CD1c-positive myeloid dendritic cell (primary cell): ENCODE measurements at regions not wholly inside any gene's neighbourhood (a gene's known extent, or its start where the extent isn't known, plus 50 kb on each side); places are given as distances from the start of the nearest gene placed in this dataset.

Source experiments
- DNase-seq: peaks from one replicate; pipeline ENCODE4 v3.0.0-alpha.2; 2016; ENCODE audit errors: extremely low spot score

DNA sequence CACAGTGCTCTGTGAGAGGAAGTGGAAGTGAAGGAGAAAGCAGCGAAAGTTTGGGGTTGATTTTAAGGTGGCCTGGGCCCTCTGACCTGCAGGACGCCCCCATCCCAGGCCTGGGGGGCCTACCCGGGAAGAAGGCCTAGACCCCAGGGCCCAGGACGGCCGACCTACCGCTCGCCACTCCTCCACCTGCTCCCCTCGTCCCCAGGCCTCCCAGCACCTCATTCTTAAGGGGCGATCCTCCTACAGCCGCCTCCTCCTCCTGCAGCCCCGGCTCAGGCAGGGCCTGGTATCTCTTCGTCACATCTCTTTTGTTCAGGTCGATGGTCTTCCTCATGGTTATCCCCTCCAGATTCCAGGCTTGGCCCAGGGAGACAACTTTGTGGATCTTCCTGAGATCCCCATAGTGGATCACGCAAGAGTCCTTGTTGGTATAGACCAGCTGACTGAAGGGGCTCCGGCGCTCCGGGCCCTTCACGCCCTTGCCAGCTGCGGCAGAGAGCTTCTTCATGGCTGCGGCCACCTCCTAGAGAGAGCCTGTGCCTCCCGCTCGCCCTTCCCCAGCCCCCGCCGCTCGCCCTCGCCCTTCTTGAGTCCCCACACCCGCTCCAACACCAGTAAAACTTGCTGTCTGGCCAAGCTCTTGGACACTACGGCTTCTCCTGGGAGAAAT is 117.5 kb downstream of the OR13A1 start:
- no peak for DNase-seq

DNA sequence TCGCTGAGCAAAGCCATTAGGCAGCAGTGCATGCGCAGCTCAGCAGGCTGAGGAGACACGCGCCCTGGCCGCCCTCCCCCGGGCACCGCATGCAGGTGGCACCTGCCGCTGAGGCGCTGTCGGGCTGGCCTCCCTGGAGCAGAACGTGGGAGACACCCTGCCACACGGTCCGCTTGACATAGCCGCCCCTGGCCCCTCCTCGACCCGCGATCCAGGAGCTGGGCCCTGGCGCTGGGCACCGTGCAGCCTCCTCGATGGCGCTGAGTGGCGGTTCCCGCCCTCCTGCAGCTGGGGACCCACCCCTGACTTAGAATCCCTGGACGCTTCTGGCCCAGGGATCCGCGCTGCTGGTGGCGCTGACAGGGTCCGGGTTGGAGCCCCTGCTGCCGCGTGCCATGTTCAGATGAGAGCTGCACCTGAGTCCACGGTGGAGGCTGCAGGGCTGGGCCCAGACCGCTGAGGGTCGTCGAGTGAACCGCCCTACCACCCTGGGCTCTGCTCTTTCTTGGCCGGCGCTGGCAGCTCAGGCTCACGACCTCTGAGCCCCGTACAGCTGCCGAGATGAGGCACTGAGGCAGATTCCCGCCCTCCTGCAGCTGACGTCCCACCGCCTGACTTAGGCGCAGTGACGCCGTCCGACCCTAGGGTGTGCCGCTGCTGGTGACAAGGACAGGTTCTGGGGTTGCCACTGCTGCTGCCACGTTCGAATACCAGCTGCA is 116.8 kb downstream of the OR13A1 start:
- no peak for DNase-seq

DNA sequence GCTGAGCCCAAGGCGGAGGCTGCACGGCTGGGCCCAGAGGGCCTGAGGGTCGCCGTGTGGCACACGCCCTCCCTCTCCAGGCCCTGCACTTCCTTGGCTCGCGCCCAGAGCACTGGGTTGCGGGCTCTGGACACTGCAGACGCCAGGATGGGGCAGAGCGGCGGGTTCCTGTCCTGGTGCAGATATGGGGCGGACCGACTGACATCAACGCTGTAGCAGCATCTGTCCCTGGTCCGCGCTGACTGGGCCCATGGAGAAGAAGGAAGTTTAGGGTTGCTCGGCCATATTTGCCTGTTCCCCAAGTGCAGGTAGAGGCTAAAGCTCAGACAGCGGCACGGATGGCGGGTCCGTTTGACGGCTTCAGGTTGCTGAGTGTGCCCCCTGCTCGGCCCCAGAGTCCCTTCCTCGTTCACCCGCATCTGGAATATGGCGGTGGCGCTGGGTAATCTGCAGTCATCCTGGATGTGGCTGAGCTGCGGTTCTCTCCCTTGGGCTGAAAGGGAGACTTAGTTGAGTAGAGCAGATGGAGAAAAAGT is 116.1 kb downstream of the OR13A1 start:
- no peak for DNase-seq

DNA sequence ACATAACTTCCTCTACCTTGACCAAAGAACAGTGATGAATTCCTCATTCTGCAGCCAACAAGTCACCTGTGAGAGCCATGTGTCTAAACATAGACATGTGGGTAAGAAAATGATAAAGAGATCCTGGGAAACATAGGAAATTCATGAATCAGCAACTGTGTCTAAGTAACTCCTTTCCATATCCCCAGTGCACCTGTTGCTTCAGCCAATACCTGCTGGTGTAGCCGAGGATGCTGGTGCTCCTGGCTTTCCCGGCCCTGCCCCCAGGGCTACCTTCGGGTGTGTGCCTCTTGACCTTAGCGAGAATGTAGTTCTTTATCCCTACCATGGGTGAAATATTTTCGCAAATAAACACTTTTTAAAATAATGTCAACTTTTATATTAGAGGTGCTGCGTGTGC is 114.1 kb downstream of the OR13A1 start:
- no peak for DNase-seq

DNA sequence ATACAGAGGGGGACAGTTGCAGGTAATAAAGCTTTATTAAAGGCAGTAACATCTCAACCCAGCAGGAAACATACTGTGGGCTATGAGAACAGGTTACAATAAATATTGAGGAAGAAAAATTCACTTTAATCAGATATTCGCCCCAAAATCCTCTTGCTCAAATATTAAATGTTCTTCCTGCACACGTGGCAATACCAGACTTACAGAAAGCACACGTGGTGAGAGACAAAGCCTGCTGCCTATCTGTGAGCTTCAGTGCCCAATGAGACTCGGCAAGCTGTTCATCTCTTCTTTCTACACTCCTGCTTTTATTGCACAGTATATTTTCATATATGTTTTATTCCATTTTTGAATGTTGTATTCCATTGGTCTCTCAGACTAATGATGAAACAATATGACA is 113.2 kb downstream of the OR13A1 start:
- DNase-seq, result no peak

DNA sequence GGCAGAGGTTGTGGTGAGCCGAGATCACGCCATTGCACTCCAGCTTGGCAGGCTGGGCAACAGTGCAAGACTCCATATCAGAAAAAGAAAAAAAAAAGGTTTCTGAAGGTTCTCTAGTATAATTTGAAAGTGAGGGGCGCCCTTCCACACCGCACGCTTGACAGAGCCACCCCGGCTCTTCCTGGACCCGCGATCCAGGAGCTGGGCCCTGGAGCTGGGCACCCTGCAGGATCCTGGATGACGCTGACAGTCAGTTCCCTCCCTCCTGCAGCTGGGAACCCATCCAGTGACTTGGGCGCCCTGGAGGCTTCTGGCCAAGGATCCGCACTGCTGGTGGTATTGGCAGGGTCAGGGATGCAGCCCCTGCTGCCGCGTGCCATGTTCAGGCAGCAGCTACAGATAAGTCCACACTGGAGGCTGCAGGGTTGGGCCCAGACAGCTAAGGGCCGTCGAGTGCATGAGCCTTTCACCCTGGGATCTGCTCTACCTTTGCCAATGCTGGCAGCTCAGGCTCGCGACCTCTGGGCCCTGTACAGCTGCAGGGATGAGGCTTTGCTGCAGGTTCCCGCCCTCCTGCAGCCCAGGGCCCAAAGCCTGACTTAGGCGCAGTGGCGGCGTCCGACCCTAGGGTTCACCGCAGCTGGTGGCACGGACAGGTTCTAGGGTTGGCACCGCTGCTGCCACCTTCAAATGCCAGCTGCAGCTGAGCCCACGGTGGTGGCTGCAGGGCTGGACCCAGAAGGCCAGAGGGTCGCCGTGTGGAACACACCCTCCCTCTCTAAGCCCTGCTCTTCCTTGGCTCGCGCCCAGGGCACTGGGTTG is 110.2 kb downstream of the OR13A1 start:
- DNase-seq, result no peak

DNA sequence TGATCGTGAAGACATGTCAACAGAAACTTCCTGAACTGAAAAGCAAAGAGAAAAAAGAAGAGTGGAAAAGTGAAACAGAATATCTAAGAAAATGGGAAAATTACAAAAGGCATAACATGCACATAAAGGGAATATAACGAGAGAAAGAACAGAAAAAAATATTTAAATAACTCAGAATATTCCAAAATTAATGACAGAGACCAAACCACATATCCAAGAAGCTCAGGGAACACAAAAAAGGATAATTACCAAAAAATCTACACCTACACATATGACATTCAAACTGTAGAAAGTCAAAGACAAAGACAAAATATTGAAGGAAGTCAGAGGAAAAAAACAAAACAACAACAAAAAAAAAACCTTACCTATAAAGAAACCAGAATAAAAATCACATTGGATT is 105.5 kb downstream of the OR13A1 start:
- DNase-seq, result no peak

DNA sequence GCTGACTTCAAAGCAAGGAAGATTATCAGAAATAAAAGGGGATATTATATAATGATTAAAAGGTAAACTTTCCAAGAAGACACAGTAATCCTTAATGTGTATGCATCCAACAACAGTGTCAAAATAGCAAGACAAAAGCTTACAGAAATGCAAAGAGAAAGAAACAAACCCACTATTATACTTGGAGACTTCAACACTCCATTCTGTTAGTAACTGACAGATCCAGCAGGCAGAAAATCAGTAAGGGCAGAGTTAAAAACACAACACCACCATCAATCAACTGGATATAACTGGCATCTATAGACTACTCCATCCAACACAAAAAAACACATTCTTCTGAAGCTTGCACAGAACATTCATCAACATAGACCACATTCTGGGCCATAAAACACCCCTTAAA is 103.8 kb downstream of the OR13A1 start:
- DNase-seq, result no peak

DNA sequence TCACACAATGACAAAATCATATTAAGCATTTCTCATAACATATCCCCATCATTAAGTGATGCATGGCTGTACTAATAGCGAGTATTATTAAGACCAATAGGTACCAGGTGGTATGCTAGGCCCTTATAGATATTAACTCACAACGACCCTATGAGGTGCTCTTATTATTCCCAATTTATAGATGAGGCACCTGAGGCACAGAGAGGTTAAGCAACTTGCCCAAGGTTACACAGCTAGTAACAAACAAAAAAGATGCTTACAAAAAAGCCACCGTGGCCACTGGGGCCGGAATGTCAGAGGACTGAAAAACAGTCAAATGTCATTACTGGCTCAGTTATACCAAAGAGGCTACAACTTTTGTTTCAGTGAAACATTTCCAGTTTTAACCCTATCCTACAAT is 96.0 kb downstream of the OR13A1 start:
- DNase-seq, result no peak

DNA sequence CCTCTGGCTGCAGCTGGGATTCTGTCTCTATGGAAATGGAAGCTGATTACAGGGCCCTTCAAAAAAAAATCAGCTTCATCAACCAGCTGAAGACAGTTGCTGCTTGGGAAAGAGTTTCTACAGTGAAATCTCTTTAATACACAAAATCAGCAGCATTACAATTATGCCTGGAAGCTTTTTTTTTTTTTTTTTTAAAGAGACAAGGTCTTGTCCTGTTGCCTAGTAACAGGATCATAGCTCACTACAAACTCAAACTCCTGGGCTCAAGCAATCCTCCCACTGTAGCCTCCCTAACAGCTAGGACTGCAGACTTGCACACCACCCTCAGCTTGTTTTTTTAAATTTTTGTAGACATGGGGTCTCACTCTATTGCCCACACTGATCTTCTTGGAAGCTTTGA is 94.5 kb downstream of the OR13A1 start:
- no peak for DNase-seq

DNA sequence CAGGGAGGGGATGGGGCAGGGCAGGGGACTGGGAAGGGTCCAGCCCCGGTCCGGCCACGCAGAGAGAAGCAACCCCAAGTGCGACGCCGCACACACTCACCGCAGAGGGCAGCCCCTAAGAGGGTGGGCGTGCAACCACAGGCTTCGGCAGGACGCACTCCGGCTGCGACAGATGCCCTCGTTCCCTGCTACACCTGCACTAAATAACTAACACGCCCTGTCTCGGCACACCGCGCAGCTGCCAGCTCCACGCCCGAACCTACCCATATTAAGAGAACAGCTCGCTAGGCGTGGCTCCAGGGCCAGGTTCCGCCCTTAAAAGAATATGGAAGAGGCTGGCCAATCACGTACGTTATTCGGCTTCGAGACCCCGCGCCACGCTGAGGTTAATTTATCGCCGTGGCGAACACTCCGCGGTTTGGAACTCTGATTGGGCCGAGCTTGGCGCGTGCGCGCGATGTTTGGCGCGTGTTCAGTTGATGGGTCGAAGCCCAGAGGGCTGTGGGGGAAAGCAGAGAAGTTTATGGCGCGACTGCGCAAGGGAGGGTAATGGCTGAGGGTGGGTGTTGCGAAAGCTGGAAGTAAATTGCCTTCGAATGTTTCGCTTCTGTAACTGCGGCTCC is 91.1 kb downstream of the OR13A1 start:
- no peak for DNase-seq

DNA sequence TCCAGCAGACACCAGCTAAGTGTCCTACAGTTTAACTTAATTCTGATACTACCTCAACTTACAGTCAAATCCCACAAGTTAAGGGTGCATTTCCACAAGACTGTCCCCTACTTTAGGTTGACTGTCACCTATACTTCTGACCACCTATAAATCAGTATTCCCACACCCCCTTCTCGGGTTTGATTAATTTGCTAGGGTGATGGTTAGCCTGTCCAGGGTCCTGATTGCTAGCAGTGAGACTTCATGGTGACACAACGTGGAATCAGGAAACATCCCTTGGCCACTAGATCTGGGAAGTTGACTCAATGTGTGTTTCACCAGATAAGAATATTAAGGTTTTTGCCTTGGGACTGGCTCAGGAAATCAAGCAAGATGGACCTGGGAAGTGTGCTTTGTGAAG is 88.4 kb downstream of the OR13A1 start:
- no peak for DNase-seq

DNA sequence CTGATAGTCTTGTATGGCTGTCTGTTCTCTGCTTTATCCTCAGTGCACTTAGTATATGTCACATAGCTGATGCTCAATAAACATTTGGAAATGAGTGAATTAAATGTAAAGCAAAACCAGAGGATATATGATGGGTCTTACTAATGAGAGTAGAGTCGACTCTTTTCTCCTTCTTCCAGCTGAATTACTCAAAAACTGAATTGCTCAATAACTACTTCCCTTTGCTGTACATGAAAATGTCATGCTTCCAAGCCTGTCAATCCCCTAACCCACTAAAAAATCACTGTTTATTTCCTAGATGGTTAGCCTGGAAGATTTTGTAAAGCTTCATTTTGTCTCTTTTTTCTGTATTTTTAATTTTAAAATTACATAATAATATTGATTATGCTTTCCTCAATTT is 88.0 kb downstream of the OR13A1 start:
- peak; percentile 28 for DNase-seq

DNA sequence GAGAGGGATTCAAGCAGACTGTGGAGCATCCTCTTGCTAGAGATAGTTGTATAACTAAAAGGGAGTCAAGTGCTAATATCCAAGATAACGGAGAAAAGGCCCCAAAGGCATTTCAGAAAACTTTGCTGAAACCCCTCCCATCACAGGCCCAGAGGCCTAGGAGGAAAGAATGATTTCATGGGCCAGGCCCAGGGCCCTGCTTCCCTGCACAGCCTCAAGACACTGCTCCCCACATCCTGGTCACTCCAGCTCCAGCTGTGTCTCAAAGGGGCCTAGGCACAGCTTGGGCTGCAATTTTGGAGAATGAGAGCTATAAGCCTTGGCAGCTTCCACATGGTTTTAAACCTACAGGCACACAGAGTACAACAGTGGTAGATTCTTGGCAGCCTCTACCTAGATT is 85.6 kb downstream of the OR13A1 start:
- DNase-seq, result no peak

DNA sequence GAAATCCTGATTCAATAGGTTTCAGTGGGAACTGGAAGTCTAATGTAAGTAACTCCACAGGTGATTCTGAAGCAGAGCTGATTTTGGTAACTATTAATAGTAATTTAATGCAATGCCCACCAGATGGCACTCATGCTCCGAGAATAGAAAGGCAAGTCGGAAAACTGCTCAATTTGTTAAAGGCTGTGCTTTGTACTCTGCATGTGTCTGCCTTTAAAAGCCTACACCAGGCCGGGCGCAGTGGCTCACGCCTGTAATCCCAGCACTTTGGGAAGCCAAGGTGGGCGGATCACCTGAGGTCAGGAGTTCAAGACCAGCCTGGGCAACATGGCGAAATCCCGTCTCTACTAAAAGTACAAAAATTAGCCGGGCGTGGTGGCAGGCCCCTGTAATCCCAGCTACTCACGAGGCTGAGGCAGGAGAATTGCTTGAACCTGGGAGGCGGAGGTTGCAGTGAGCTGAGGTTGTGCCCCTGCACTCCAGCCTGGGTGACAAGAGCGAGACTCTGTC is 80.1 kb downstream of the OR13A1 start:
- DNase-seq, result peak; percentile 83

DNA sequence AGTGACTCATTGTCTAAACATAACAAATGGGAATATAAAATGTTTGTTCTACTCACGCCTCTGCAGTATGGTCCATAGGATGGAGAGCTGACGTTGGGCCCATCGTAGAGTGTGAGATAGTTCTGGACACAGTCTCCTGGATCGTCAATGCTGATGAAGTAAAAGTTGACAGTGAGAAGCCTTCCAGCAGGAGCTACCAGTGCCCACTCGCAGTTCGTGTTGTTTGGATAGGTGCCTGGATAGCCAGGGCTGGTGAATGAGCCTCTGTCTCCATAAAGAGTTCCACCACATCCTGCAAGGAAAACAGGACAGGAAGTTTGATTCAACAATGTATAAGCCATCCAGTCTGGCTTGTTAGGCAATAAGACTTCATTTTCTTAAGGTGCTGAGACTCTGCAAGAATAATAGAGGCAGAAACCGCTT is 79.6 kb downstream of the OR13A1 start:
- DNase-seq, result no peak

DNA sequence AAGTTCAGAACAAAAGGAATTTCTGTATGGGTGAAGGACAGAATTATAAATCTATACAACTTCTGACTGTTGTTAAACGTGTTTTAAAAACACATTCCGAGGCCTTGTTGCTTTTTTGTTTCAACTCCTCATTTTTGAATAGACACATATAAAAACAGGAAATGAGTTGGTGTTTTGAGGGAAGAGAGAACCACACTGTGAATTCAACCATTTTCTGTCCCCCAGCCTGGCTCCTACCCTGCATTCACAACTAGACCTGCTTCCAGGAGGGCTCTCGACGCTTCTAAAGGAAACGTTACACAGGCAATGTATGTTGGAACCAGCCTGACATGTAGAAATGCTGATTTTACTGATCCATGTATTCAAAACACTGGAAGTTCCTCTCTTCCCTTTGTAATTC is 76.5 kb downstream of the OR13A1 start:
- DNase-seq, result no peak

DNA sequence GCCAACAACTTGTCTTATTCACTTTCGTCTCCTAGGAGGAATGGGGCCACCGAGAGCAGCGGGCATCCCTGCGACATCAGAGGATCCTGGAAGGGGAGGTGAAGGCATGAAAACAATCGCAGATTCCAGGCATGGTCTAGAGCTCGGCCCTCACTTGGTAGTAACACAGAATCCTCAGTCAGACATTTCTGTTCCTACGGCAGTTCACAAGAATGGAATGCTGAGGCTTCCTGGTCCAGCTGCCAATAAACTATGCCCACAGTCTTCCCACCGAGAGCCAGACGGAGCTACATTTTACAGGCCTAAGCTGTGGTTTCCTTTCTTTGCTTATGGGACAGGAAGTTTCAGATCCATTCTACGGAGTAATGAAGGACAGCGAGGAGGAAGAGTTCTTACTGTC is 75.8 kb downstream of the OR13A1 start:
- DNase-seq, result no peak

DNA sequence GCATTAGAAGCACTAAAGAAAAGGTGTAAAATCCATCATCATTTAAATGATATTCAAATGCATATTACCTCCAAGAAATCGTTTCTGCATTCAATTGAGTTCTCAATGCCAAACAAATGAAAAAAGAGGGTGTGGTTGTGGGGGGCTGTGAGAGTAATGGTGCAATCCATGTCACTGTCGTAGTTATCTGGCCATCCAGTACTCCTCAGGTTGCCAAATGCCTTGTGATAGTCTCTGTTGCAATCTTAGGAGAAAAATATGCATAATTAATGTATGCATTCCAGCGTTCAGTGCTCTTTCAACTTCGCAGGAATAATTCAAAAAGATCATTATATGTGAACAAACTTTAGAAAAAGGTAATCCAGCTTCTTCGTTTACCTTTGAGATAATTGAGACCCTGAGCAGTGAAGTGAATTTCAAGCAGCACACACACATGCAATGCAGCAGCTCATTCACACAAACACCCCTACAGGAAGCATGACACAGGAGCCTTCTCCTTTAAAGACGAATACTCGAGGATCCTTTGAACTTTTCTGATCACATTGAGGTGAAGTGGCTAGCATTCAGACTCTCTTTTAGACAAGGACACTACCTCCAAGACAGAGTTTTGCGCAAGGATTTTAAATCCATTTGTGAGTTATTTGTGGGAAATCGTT is 73.4 kb downstream of the OR13A1 start:
- DNase-seq, result no peak

DNA sequence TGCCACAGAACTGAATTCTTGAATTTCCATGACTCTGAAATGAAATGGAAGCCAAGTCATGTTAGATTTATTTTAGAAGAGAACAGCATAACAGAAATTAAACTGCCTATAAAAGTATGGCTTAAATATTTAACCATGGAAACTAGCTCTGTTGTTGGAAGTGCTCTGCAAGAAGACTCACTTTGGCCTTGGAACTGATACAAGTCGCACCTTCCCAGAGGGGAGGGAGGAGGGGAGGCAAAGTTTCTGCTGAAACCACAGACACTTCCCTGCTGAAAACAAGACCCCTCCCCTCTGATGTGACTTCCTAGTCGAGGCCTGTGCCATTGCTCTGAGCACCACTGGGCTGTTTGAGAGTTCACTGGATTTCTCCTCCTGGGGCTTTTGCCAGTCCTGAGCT is 72.1 kb downstream of the OR13A1 start:
- no peak for DNase-seq

DNA sequence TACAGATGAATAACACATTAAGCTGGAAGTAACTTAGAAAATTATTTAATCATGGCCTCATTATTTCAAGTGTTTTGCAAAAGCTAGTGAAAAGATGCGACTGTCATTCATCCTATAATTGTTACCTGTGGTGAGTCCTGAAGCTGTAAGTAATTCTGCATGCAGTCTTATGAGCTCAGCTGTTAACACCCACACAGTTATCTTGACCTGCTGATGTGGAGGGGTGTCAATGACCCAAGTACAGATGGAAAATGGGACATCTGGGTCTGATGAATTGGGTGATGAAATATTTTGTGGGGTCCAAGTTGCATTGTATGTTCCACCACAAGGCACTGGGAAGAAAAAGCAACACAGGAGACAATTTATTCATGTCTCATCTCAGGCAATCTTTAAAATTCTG is 68.9 kb downstream of the OR13A1 start:
- DNase-seq, result no peak
